NT2/D1 (cell line): ENCODE measurements at regions not wholly inside any gene's neighbourhood (a gene's known extent, or its start where the extent isn't known, plus 50 kb on each side); places are given as distances from the start of the nearest gene placed in this dataset.

ENCODE experiments used
- SUZ12 ChIP-seq: IDR thresholded peaks from 2 replicates; pipeline ENCODE4 v1.6.1; 2011; ENCODE audit not compliant: insufficient read length, insufficient read depth; ENCODE audit errors: extremely low read depth
- YY1 ChIP-seq: IDR thresholded peaks from 2 replicates; pipeline ENCODE4 v1.6.1; 2011; ENCODE audit not compliant: insufficient read length, insufficient read depth
- ZNF274 ChIP-seq: IDR thresholded peaks from 2 replicates; pipeline ENCODE4 v1.6.1; 2011; ENCODE audit warnings: mild to moderate bottlenecking, low read depth, low read length

- no peak for TF ChIP-seq ZNF274
- no peak for TF ChIP-seq YY1
- no peak for TF ChIP-seq SUZ12
Observed at GRCh38 chr22:45090497-45090910, 73.2 kb upstream of the NUP50 start.
